D341Med (cell line): ENCODE measurements at regions not wholly inside any gene's neighbourhood (a gene's known extent, or its start where the extent isn't known, plus 50 kb on each side); places are given as distances from the start of the nearest gene placed in this dataset.
"Not testable (repeated sequence)": the region's sequence is repeated elsewhere in the genome, so short reads cannot be mapped to it uniquely, and the experiment has no call there.

Experiments
- DNase-seq: peaks from one replicate; pipeline ENCODE4 v3.0.0; 2012; ENCODE audit warnings: low spot score

- not testable (repeated sequence) for DNase-seq
Measured at GRCh38 chr4:126525400-126525799, 1107.4 kb upstream of the INTU start.

GRCh38 chr4:126526335-126526734 lies 1106.4 kb upstream of the INTU start:
- DNase-seq: no peak

GRCh38 chr4:126529997-126530396 lies 1102.8 kb upstream of the INTU start:
- no peak for DNase-seq

GRCh38 chr4:126530996-126531585 lies 1101.7 kb upstream of the INTU start:
- DNase-seq: no peak

- DNase-seq: no peak
Measured at GRCh38 chr4:126532527-126532926, 1100.2 kb upstream of the INTU start.

- DNase-seq: no peak
Measured at GRCh38 chr4:126533146-126533805, 1099.5 kb upstream of the INTU start.

GRCh38 chr4:126539771-126540170 lies 1093.0 kb upstream of the INTU start:
- no peak for DNase-seq

GRCh38 chr4:126541820-126542219 lies 1090.9 kb upstream of the INTU start:
- no peak for DNase-seq

GRCh38 chr4:126544276-126544675 lies 1088.5 kb upstream of the INTU start:
- DNase-seq: no peak

- not testable (repeated sequence) for DNase-seq
Measured at GRCh38 chr4:126546197-126546596, 1086.6 kb upstream of the INTU start.

- no peak for DNase-seq
Measured at GRCh38 chr4:126547352-126547751, 1085.4 kb upstream of the INTU start.

GRCh38 chr4:126548890-126549289 lies 1083.9 kb upstream of the INTU start:
- DNase-seq: no peak

GRCh38 chr4:126552321-126552720 lies 1080.4 kb upstream of the INTU start:
- no peak for DNase-seq

- no peak for DNase-seq
Measured at GRCh38 chr4:126553248-126553647, 1079.5 kb upstream of the INTU start.

- DNase-seq: no peak
Measured at GRCh38 chr4:126558596-126558995, 1074.2 kb upstream of the INTU start.

- DNase-seq: no peak
Measured at GRCh38 chr4:126559961-126560360, 1072.8 kb upstream of the INTU start.

- no peak for DNase-seq
Measured at GRCh38 chr4:126560794-126561193, 1072.0 kb upstream of the INTU start.

GRCh38 chr4:126563389-126563788 lies 1069.4 kb upstream of the INTU start:
- no peak for DNase-seq

- DNase-seq: no peak
Measured at GRCh38 chr4:126564283-126564854, 1068.4 kb upstream of the INTU start.

- no peak for DNase-seq
Measured at GRCh38 chr4:126568652-126569570, 1063.8 kb upstream of the INTU start.

GRCh38 chr4:126572264-126572663 lies 1060.5 kb upstream of the INTU start:
- DNase-seq: no peak

GRCh38 chr4:126582737-126583136 lies 1050.0 kb upstream of the INTU start:
- peak; percentile 25 for DNase-seq

- DNase-seq: peak; percentile 32
Measured at GRCh38 chr4:126583509-126583908, 1049.2 kb upstream of the INTU start.
